KMS-11 (cell line): ENCODE measurements at regions not wholly inside any gene's neighbourhood (a gene's known extent, or its start where the extent isn't known, plus 50 kb on each side); places are given as distances from the start of the nearest gene placed in this dataset.
"Not testable (repeated sequence)": the region's sequence is repeated elsewhere in the genome, so short reads cannot be mapped to it uniquely, and the experiment has no call there.

ENCODE experiments used
- H2AFZ ChIP-seq: fragments of 200-600 bp; sonication (generic); 2 replicates; pipeline ENCODE4 v1.6.1; 2016; ENCODE audit warnings: antibody characterized with exemption, mixed run types, low read depth
- H3K27ac ChIP-seq: fragments of 200-600 bp; sonication (generic); 2 replicates; pipeline ENCODE4 v1.6.1; 2016; ENCODE audit warnings: mild to moderate bottlenecking, mixed run types
- H3K27me3 ChIP-seq: fragments of 200-600 bp; sonication (generic); 2 replicates; pipeline ENCODE4 v1.6.1; 2017; ENCODE audit warnings: mild to moderate bottlenecking, low read depth, mixed run types, moderate library complexity; ENCODE audit not compliant: insufficient read depth
- H3K36me3 ChIP-seq: fragments of 200-600 bp; sonication (generic); 2 replicates; pipeline ENCODE4 v1.6.1; 2017; ENCODE audit warnings: mild to moderate bottlenecking, mixed run types; ENCODE audit not compliant: insufficient read depth
- H3K4me1 ChIP-seq: fragments of 200-600 bp; sonication (generic); 2 replicates; pipeline ENCODE4 v1.6.1; 2016; ENCODE audit warnings: mild to moderate bottlenecking, low read depth, mixed run types; ENCODE audit not compliant: poor library complexity, severe bottlenecking
- H3K4me2 ChIP-seq: fragments of 200-600 bp; sonication (generic); 2 replicates; pipeline ENCODE4 v1.7.0; 2016; ENCODE audit warnings: mild to moderate bottlenecking, mixed run types
- H3K4me3 ChIP-seq: fragments of 200-600 bp; sonication (generic); IDR thresholded peaks from 2 replicates; pipeline ENCODE4 v1.6.1; 2017; ENCODE audit warnings: low read depth, low read length, mixed read lengths; ENCODE audit not compliant: insufficient read depth
- H3K79me2 ChIP-seq: fragments of 200-600 bp; sonication (generic); 2 replicates; pipeline ENCODE4 v1.6.1; 2016; ENCODE audit warnings: low read depth, mixed run types; ENCODE audit not compliant: insufficient read depth
- H3K9ac ChIP-seq: fragments of 200-600 bp; sonication (generic); 2 replicates; pipeline ENCODE4 v1.6.1; 2016; ENCODE audit warnings: mild to moderate bottlenecking, mixed run types
- H4K20me1 ChIP-seq: fragments of 200-600 bp; sonication (generic); 2 replicates; pipeline ENCODE4 v1.6.1; 2016; ENCODE audit warnings: mild to moderate bottlenecking, mixed run types; ENCODE audit not compliant: insufficient read depth
- TF ChIP-seq, protein P1 (sequence below): fragments of 200-600 bp; sonication (generic); conservative IDR thresholded peaks from 2 replicates; pipeline ENCODE4 v1.6.1; 2017; ENCODE audit warnings: low read depth, mild to moderate bottlenecking, antibody characterized with exemption, low read length, moderate library complexity, mixed read lengths

DNA sequence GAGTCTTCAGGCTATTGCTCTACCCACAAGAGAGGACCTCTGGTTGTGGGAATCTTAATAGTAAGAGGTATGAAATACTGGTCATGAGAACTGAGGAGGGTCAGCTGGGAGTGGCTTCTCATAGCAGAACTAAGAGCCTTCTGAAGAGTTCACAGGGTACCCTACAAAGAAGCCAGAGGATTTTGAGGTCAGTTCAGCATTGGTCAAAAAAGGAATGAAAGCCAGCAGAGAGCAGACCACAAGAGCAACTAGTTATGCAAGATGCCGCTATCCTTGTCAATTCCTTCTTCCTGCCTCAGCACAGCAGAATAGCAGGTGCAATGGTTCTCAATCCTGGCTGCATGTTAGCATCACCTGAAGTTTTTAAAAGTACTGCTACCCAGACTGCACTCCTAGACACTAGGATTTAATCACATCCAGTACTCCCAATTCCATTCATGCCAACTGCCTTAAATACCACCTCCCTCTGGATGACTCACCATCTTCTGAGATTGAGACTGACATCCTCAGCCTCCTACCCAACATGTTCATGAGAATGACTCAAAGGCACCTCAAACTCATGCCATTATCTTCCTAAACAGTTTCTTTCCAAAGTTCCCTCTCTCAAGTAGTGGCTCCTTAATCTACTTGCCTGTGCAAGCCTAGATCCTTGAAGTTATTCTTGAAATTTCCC lies 81.0 kb upstream of the RBMS1 start:
- Histone ChIP-seq H3K27me3 (no peaks in the 10 kb centered on the region), H3K4me1 (no peaks in the 10 kb centered on the region), H3K27ac (no peak overlapping the region), H2AFZ (no peak overlapping the region), H3K4me2 (no peak overlapping the region), H3K4me3 (no peak overlapping the region), H3K36me3 (no peaks in the 10 kb centered on the region), H3K79me2 (no peaks in the 10 kb centered on the region), H4K20me1 (no peaks in the 10 kb centered on the region), H3K9ac (no peak overlapping the region)
- TF ChIP-seq, protein P1, sequence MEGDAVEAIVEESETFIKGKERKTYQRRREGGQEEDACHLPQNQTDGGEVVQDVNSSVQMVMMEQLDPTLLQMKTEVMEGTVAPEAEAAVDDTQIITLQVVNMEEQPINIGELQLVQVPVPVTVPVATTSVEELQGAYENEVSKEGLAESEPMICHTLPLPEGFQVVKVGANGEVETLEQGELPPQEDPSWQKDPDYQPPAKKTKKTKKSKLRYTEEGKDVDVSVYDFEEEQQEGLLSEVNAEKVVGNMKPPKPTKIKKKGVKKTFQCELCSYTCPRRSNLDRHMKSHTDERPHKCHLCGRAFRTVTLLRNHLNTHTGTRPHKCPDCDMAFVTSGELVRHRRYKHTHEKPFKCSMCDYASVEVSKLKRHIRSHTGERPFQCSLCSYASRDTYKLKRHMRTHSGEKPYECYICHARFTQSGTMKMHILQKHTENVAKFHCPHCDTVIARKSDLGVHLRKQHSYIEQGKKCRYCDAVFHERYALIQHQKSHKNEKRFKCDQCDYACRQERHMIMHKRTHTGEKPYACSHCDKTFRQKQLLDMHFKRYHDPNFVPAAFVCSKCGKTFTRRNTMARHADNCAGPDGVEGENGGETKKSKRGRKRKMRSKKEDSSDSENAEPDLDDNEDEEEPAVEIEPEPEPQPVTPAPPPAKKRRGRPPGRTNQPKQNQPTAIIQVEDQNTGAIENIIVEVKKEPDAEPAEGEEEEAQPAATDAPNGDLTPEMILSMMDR = no peak

DNA sequence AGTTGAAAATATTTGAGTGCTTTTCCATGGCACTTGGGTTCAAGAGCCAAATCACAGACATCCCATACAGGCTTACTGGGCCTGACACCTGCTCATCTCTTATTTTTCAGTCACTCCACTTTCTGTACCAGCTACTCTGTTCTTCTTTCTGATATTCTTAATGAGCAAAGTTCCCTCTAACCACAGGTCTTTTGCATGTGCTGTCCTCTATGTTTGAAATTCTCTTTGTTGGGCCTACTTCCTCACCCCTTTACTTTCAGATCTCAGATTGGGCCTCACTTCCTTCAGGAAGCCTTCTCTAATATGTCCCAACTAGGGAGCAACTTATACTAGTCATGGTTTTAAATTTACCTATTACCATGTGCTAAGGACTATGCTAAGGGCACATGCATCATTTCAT lies 81.8 kb upstream of the RBMS1 start:
- Histone ChIP-seq H3K4me1 (no peaks in the 10 kb centered on the region), H3K27me3 (no peaks in the 10 kb centered on the region), H3K9ac (no peak overlapping the region), H4K20me1 (no peaks in the 10 kb centered on the region), H3K4me3 (no peak overlapping the region), H3K36me3 (no peaks in the 10 kb centered on the region), H3K79me2 (no peaks in the 10 kb centered on the region), H3K4me2 (no peak overlapping the region), H2AFZ (no peak overlapping the region), H3K27ac (no peak overlapping the region)
- TF ChIP-seq, protein P1 = no peak

DNA sequence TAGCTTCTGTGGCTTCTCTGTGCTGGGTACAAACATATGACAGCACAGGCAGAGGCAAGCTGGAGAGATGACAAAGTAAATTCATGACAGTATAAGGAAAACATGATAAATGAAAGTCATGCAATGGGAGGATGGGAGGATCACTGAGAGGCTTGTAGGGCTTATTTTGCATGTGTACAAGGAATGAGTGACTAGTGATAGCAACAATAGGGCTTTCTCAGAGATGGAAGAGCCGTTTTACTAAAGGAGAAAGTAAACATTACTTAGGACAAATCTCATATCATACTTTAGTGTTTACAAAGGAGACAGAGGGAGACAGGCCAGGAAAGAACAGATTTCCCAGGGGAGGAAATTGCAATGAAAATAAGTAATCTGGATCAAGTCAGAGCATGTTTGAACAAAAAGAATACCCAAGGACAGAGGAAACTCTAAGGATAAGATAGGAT lies 82.5 kb upstream of the RBMS1 start:
- no peak overlapping the region for H3K4me2 ChIP-seq
- TF ChIP-seq, protein P1 = no peak
- H3K4me3 ChIP-seq = no peak overlapping the region
- H3K27me3 ChIP-seq = no peaks in the 10 kb centered on the region
- H3K79me2 ChIP-seq = no peaks in the 10 kb centered on the region
- H3K27ac ChIP-seq = no peak overlapping the region
- H2AFZ ChIP-seq = no peak overlapping the region
- H3K9ac ChIP-seq = no peak overlapping the region
- H3K4me1 ChIP-seq = no peaks in the 10 kb centered on the region
- no peaks in the 10 kb centered on the region for H3K36me3 ChIP-seq
- H4K20me1 ChIP-seq = no peaks in the 10 kb centered on the region

DNA sequence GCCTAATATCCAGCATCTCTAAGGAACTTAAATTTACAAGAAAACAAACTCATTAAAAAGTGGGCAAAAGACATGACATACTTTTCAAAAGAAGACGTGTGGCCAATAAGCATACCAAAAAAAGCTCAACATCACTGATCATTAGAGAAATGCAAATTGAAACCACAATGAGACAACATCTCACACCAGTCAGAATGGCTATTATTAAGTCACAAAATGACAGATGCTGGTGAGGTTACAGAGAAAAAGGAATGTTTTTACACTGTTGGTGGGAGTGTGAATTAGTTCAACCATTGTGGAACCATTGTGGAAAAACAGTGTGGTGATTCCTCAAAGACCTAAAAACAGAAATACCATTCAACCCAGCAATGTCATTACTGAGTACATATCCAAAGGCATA lies 83.5 kb upstream of the RBMS1 start:
- H3K9ac ChIP-seq, H3K27ac ChIP-seq, H3K4me3 ChIP-seq, H4K20me1 ChIP-seq, H3K27me3 ChIP-seq, H3K4me2 ChIP-seq, H3K79me2 ChIP-seq, H2AFZ ChIP-seq, H3K36me3 ChIP-seq, H3K4me1 ChIP-seq: not testable (repeated sequence)

DNA sequence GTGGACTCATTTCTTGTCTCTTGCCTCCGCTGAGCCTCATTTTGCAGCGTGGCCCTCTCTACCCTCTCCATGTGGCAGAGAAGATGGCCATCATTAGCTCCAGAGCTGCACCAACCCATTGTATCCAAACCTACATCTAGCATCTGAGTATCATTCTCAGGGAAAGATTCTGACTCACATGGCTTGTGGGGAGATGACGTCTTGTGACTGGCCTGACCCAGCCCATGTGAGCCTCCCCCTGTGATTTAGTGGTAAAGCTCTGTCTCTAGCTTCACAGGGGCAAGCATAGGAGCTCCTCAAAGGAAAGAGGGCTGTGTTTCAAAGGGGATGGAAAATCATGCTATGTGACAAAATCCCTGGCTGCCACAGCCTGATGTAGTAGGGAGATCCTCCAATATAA lies 87.4 kb upstream of the RBMS1 start:
- H3K36me3 ChIP-seq = no peaks in the 10 kb centered on the region
- no peaks in the 10 kb centered on the region for H3K79me2 ChIP-seq
- H3K4me1 ChIP-seq = no peaks in the 10 kb centered on the region
- no peak overlapping the region for H3K4me2 ChIP-seq
- no peaks in the 10 kb centered on the region for H3K27me3 ChIP-seq
- H3K4me3 ChIP-seq = no peak overlapping the region
- H2AFZ ChIP-seq = no peak overlapping the region
- TF ChIP-seq, protein P1 = no peak
- no peak overlapping the region for H3K9ac ChIP-seq
- H3K27ac ChIP-seq = no peak overlapping the region
- H4K20me1 ChIP-seq = no peaks in the 10 kb centered on the region
